ENCODE measurements at regions not wholly inside any gene's neighbourhood (a gene's known extent, or its start where the extent isn't known, plus 50 kb on each side); places are given as distances from the start of the nearest gene placed in this dataset.
"Not testable (repeated sequence)": the region's sequence is repeated elsewhere in the genome, so short reads cannot be mapped to it uniquely, and the experiment has no call there.

DNA sequence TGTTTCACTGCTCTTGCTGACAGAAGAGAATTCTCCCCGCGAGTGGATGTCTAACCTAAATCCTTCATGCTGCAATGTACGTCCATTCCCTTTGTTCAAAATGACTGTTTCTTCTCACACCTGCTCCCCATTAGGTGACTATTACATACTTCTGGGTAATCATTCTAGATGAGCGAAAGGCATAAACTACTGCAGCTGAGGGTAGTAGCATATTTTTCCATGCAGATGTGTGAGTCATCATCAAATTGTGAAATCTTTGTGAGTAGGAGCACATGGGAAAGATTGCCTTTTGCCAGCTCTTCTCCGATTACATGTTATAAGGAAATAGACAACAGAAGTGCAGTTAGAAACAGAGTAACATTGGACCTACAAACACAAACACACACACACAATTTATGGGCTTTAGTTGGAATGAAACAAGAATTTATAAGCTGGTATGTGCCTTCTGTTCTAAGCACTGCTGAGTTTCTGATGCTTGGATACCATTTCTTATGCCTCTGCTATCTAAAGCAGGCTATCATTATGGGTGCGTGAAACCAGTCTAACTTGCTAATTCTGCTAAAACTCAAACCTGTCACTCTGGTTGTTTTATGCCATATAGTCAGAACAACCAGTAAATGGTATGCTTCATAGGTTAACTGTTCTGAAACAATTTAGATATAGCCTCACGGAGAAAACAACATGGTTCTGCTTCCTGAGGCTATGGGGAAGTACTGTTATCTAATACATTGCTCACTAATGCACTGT is 346.9 kb upstream of the PSMD7 start:
- TF ChIP-seq ZNF384 (IDR thresholded peaks at IDR 0.05) (no peak), FOXM1 (IDR thresholded peaks at IDR 0.05; ENCODE audit: borderline replicate concordance) (no peak), FOXK2 (IDR thresholded peaks at IDR 0.05) (no peak), CTBP1 (IDR thresholded peaks at IDR 0.05; ENCODE audit: borderline replicate concordance) (no peak), FOXA1 (IDR thresholded peaks at IDR 0.05) (no peak), ARNT (IDR thresholded peaks at IDR 0.05) (no peak), HDGF (IDR thresholded peaks at IDR 0.05; ENCODE audit: borderline replicate concordance) (no peak), TARDBP (IDR thresholded peaks at IDR 0.05) (no peak), SUZ12 (IDR thresholded peaks at IDR 0.05) (no peak), LEF1 (IDR thresholded peaks at IDR 0.05; ENCODE audit: borderline replicate concordance) (no peak), L3MBTL2 (conservative IDR thresholded peaks at IDR 0.05) (no peak), ELF4 (IDR thresholded peaks at IDR 0.05) (no peak), BHLHE40 (IDR thresholded peaks at IDR 0.05; ENCODE audit: borderline replicate concordance) (no peak), SP1 (IDR thresholded peaks at IDR 0.05) (no peak), NFRKB (IDR thresholded peaks at IDR 0.05) (no peak)
- TF ChIP-seq, protein P1, sequence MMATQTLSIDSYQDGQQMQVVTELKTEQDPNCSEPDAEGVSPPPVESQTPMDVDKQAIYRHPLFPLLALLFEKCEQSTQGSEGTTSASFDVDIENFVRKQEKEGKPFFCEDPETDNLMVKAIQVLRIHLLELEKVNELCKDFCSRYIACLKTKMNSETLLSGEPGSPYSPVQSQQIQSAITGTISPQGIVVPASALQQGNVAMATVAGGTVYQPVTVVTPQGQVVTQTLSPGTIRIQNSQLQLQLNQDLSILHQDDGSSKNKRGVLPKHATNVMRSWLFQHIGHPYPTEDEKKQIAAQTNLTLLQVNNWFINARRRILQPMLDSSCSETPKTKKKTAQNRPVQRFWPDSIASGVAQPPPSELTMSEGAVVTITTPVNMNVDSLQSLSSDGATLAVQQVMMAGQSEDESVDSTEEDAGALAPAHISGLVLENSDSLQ (IDR thresholded peaks at IDR 0.05): no peak
- no peak for DNase-seq (ENCODE audit: extremely low spot score)
- POLR2A ChIA-PET: no interaction called here
- CTCF ChIA-PET: no interaction called here

DNA sequence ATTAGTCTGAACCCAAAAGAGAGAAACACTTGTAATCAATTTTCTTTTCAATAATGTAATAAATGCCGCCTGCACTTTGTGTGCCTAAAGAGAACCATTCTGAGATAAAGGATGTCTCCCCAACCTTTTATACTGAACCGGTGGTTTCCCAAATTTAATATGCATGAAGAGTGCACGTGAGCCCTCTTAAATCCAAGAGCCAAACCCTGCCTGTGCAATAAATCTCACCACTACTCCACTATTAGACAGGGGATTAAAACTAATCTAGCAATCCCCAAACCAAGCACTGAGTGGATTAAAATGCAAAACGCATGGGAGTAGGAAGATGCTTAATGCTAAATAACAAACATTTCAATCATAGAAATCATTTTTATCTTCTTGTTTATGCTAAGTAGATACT is 351.0 kb upstream of the PSMD7 start:
- ChIA-PET POLR2A (no interaction called here), CTCF (no interaction called here)
- DNase-seq (ENCODE audit: extremely low spot score): no peak
- TF ChIP-seq, protein P1 (IDR thresholded peaks at IDR 0.05): no peak
- no peak for TF ChIP-seq FOXM1 (IDR thresholded peaks at IDR 0.05; ENCODE audit: borderline replicate concordance)
- TF ChIP-seq TARDBP (IDR thresholded peaks at IDR 0.05): no peak
- TF ChIP-seq HDGF (IDR thresholded peaks at IDR 0.05; ENCODE audit: borderline replicate concordance): no peak
- no peak for TF ChIP-seq BHLHE40 (IDR thresholded peaks at IDR 0.05; ENCODE audit: borderline replicate concordance)
- no peak for TF ChIP-seq L3MBTL2 (conservative IDR thresholded peaks at IDR 0.05)
- TF ChIP-seq CTBP1 (IDR thresholded peaks at IDR 0.05; ENCODE audit: borderline replicate concordance): no peak
- no peak for TF ChIP-seq SP1 (IDR thresholded peaks at IDR 0.05)

DNA sequence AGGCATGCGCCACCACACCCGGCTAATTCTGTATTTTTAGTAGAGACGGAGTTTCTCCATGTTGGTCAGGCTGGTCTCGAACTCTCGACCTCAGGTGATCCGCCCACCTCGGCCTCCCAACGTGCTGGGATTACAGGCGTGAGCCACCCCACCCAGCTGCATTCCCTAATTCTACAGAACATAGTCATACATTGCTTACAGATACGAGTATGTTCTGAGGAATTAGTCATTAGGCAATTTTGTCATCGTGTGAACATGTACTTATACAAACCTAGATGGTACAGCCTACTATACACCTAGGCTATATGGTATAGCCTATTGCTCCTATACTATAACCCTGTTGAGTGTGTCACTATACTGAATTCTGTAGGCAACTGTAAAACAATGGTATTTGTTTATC is 353.4 kb upstream of the PSMD7 start:
- POLR2A ChIA-PET; DNase-seq (ENCODE audit: extremely low spot score); CTCF ChIA-PET: not testable (repeated sequence)

DNA sequence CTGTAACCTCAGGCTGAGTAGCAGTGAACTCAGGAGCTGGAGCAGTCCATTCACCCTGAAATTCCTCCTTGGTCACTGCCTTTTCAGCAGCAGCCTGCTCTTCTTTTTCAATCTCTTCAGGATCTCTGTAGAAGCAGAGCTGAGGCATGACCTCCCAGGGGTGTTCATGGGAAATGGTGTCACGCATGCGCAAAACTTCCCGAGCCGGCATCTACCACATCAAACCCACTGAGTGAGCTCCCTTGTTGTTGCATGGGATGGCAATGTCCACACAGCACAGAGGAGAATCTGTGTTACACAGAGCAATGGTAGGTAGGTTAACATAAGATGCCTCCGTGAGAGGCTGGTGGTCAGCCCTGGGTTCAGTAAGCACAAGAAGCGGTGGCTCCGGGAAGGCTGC is 355.8 kb upstream of the PSMD7 start:
- DNase-seq (ENCODE audit: extremely low spot score); POLR2A ChIA-PET; CTCF ChIA-PET: not testable (repeated sequence)

DNA sequence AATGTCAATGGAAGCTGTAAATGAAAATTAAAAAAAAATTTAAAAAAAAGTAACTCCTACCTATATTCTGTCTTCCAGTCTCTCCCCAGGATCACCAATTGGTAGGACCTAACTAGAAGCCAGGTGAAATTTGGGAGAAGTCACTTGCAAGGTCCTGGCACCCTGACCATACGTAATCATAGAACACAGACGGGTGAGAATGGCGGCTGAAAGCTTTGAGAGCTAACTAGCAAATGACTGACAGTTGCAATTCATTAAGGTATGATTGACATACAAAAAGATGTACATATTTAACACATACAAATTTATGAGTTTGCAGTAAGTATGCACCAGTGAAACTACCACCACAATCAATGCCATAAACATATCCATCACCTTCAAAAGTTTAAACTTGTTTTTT is 372.7 kb upstream of the PSMD7 start:
- ChIA-PET CTCF (no interaction called here), POLR2A (no interaction called here)
- TF ChIP-seq CTBP1 (IDR thresholded peaks at IDR 0.05; ENCODE audit: borderline replicate concordance) (no peak), ZNF384 (IDR thresholded peaks at IDR 0.05) (no peak), ELF4 (IDR thresholded peaks at IDR 0.05) (no peak), L3MBTL2 (conservative IDR thresholded peaks at IDR 0.05) (no peak), HDGF (IDR thresholded peaks at IDR 0.05; ENCODE audit: borderline replicate concordance) (no peak), ARNT (IDR thresholded peaks at IDR 0.05) (no peak), LEF1 (IDR thresholded peaks at IDR 0.05; ENCODE audit: borderline replicate concordance) (no peak), FOXM1 (IDR thresholded peaks at IDR 0.05; ENCODE audit: borderline replicate concordance) (no peak), TARDBP (IDR thresholded peaks at IDR 0.05) (no peak), BHLHE40 (IDR thresholded peaks at IDR 0.05; ENCODE audit: borderline replicate concordance) (no peak), FOXK2 (IDR thresholded peaks at IDR 0.05) (no peak), FOXA1 (IDR thresholded peaks at IDR 0.05) (no peak), SP1 (IDR thresholded peaks at IDR 0.05) (no peak), NFRKB (IDR thresholded peaks at IDR 0.05) (no peak), SUZ12 (IDR thresholded peaks at IDR 0.05) (no peak)
- TF ChIP-seq, protein P1 (IDR thresholded peaks at IDR 0.05): no peak
- no peak for DNase-seq (ENCODE audit: extremely low spot score)

DNA sequence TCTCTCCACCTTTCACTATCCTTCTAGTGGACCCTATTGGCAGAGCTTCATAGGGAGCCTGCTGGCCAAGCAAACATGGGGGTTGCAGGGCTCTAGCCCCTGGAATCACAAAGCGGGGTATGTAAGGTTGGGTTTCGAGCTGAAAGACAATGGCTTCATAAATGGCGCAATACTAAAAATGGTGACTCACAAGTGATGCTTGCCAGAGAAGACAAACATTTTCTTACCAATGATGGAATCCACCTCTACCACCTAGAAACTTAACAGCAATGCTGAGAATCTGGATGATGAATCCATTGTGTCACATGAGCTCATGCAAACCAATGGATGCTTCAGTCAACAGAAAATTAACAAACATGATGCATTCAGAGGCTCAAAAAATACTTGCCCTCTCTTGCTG is 375.3 kb upstream of the PSMD7 start:
- POLR2A ChIA-PET: no interaction called here
- CTCF ChIA-PET: no interaction called here
- TF ChIP-seq LEF1 (IDR thresholded peaks at IDR 0.05; ENCODE audit: borderline replicate concordance): no peak
- TF ChIP-seq FOXA1 (IDR thresholded peaks at IDR 0.05): no peak
- no peak for TF ChIP-seq SUZ12 (IDR thresholded peaks at IDR 0.05)
- no peak for TF ChIP-seq FOXM1 (IDR thresholded peaks at IDR 0.05; ENCODE audit: borderline replicate concordance)
- TF ChIP-seq ARNT (IDR thresholded peaks at IDR 0.05): no peak
- TF ChIP-seq TARDBP (IDR thresholded peaks at IDR 0.05): no peak
- TF ChIP-seq NFRKB (IDR thresholded peaks at IDR 0.05): no peak
- no peak for TF ChIP-seq SP1 (IDR thresholded peaks at IDR 0.05)
- no peak for TF ChIP-seq FOXK2 (IDR thresholded peaks at IDR 0.05)
- TF ChIP-seq ZNF384 (IDR thresholded peaks at IDR 0.05): no peak
- TF ChIP-seq CTBP1 (IDR thresholded peaks at IDR 0.05; ENCODE audit: borderline replicate concordance): no peak
- TF ChIP-seq, protein P1 (IDR thresholded peaks at IDR 0.05): no peak
- no peak for TF ChIP-seq ELF4 (IDR thresholded peaks at IDR 0.05)
- DNase-seq (ENCODE audit: extremely low spot score): no peak

Data from HEK293T (cell line).